HFF-Myc (cell line): ENCODE measurements at regions not wholly inside any gene's neighbourhood (a gene's known extent, or its start where the extent isn't known, plus 50 kb on each side); places are given as distances from the start of the nearest gene placed in this dataset.

ENCODE experiments used
- DNase-seq: peaks from one replicate; pipeline ENCODE4 v3.0.0-alpha.2; 2011; ENCODE audit warnings: low read depth; ENCODE audit errors: extremely low read depth
- H3K4me3 ChIP-seq: replicated peaks from 2 replicates; pipeline ENCODE4 v1.5.1; 2011; ENCODE audit warnings: low read depth, mild to moderate bottlenecking, control low read depth, low read length
- TF ChIP-seq, protein P1 (sequence below): IDR thresholded peaks from 2 replicates; pipeline ENCODE4 v1.5.1; 2012; ENCODE audit warnings: mild to moderate bottlenecking, low read depth, low read length, control low read depth; ENCODE audit errors: missing control alignments

DNA sequence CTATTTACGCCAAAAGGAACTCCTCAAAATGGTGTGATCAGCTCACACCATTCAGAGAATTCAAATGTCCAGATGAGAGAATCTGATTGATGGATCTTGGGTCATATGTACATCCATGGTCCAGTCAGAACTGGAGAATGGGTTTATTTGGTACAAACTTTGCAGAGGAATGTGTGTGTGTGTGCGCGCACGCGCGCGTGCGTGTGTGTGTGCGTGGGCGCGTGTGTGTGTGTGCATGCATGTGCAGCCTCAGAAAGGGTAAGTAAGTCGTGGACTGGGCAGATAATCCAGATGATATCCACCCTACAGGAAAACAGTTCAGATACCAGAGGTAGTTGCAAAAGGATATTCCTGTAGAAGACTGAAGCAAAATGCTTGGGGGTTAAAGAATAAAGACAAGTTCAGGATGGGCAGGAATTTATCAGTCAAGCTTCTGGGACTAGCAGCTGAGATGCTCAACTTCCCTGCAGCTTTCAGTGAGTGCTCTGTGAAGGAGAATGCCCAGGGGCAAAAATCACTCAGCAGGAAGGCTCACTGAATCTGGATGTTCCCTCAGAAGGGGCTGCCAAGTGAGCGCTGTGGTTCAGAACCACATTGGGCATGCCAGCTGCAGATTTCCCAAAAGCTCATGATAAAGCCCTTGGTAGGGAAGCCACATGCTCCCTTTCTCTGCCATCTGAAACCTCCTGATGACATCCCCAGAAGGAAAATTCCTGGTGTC, 440.5 kb upstream of the SGCD start:
- no peak for DNase-seq
- H3K4me3 ChIP-seq, result no peak overlapping the region
- TF ChIP-seq, protein P1, sequence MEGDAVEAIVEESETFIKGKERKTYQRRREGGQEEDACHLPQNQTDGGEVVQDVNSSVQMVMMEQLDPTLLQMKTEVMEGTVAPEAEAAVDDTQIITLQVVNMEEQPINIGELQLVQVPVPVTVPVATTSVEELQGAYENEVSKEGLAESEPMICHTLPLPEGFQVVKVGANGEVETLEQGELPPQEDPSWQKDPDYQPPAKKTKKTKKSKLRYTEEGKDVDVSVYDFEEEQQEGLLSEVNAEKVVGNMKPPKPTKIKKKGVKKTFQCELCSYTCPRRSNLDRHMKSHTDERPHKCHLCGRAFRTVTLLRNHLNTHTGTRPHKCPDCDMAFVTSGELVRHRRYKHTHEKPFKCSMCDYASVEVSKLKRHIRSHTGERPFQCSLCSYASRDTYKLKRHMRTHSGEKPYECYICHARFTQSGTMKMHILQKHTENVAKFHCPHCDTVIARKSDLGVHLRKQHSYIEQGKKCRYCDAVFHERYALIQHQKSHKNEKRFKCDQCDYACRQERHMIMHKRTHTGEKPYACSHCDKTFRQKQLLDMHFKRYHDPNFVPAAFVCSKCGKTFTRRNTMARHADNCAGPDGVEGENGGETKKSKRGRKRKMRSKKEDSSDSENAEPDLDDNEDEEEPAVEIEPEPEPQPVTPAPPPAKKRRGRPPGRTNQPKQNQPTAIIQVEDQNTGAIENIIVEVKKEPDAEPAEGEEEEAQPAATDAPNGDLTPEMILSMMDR, result no peak

DNA sequence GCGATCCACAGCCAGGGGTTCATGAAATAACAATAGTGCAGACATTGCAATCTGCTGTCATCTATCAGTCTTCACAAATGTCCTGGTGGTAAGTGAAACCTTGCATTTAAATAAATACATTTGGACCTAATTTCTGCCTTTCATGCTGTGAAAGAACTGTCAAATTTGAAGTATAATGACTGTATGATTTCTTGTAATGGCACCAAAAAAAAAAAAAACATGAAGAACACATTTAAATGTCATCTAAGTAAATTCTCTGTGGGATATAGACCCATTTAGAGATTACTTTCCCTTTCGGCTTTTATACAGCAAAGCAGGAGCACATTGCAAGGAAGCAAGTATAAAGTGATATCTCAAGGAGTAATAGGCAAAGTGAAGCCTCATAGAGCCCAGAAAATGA, 431.5 kb upstream of the SGCD start:
- TF ChIP-seq, protein P1, result no peak

DNA sequence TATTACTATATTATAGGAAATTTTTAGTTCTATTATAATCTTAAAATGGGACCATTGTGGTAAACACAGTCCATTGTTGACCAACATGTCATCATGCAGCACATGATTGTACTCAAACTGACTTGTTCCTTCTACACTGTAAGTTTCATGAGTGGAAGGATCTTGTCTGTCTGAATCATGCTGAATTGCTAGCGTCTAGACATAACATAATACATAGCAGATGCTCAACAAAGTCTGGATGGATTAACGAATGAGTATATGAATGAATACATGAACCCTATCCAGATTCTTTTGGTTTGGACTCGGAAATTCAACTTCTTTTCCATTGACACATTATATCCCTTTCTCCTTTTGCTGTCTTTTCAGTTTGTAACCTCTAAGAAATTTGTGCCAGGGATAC, 429.2 kb upstream of the SGCD start:
- DNase-seq, result no peak
- TF ChIP-seq, protein P1, result no peak
- no peak overlapping the region for H3K4me3 ChIP-seq

More for the DNA sequence above, 431.5 kb upstream of the SGCD start:
- no peak overlapping the region for H3K4me3 ChIP-seq
- no peak for DNase-seq

DNA sequence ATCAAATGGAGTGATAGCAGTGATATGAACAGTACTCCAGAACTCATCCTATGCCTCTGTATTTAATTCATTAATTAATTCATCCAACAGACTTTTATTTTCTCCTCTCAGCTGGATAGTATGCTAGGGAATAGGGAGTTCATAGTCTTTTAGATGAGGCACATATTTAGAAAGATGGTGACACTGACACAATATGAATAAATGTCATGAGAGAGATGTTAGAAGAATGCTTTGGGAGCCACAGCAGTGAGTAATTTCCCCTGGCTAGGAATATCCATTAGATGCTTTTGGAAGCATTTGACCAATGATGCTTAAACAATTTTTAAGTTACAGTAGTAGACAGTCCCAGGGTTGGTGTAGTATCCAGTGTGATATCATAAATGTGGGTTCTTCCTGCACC, 428.7 kb upstream of the SGCD start:
- H3K4me3 ChIP-seq, result no peak overlapping the region
- no peak for DNase-seq
- TF ChIP-seq, protein P1, result no peak

DNA sequence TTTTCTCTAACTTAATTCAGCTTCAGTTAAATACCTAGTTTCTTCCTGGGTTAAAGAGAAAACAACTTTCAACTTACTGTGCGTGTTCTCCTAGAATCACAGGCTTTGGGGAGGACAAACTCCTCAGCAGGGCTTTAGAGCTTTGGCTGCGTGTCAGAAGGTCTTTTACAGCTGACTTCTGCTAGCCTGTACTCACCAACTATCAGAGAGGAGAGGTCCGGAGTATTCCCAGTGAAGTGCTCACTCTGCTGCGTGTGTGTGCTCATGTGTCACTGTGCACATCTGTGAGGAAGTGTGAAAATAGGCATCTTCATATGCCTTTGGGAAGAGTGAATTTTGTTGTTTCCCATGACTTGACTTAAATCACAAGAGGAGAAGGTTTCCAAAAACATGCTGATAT, 423.2 kb upstream of the SGCD start:
- H3K4me3 ChIP-seq, result no peak overlapping the region
- DNase-seq, result no peak
- TF ChIP-seq, protein P1, result no peak

DNA sequence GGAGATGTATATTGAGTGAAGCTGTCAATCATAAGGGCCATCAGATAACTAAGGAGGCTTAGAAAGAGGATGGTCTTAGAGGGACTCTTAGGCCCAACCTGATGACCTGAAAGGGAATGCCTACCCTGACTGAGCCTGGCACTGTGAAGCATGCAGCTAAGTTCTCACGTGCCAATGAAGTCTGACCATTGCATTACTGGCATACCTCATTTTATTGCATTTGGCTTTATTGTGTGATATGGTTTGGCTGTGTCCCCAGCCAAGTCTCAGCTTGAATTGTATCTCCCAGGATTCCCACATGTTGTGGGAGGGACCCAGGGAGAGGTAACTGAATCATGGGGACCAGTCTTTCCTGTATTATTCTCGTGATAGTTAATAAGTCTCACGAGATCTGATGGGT, 421.6 kb upstream of the SGCD start:
- TF ChIP-seq, protein P1, result no peak
- H3K4me3 ChIP-seq, result no peak overlapping the region
- no peak for DNase-seq

DNA sequence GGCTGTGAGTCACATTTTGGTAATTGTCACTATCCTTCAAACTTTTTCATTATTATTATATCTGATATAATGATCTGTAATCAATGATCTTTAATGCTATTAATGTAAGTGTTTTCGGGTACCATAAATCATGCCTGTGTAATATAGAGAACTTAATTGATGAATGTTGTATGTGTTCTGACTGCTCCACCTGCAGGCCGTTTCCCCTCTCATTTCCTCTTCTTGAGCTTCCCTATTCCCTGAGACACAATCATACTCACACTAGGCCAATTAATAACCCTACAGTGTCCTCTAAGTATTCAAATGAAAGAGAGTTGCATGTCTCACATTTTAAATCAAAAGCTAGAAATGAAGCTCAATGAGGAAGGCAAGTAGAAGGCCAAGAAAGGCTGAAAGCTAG, 420.9 kb upstream of the SGCD start:
- H3K4me3 ChIP-seq, result no peak overlapping the region
- TF ChIP-seq, protein P1, result no peak
- no peak for DNase-seq
